ENCODE measurements at regions not wholly inside any gene's neighbourhood (a gene's known extent, or its start where the extent isn't known, plus 50 kb on each side); places are given as distances from the start of the nearest gene placed in this dataset.

GRCh38 chr16:60318486-60318885 lies 1584.4 kb upstream of the GOT2 start:
- H3K36me3 ChIP-seq, result no peaks in the 10 kb centered on the region
- H3K4me1 ChIP-seq, result no peaks in the 10 kb centered on the region
- in situ Hi-C loops (cut with MboI; ENCODE audit: low sequenced_read_pairs in 4 of 4) (no loop called here), intact Hi-C loops (cut with DNase I; ENCODE audit: low total_unique reads) (no loop called here)
- H3K4me3 ChIP-seq, result no peak overlapping the region
- DNase-seq (no peak), ATAC-seq (no peak)
- H3K27me3 ChIP-seq, result no peaks in the 10 kb centered on the region
- H3K27ac ChIP-seq, result no peak overlapping the region
- no peaks in the 10 kb centered on the region for H3K9me3 ChIP-seq
- TF ChIP-seq, protein P1, sequence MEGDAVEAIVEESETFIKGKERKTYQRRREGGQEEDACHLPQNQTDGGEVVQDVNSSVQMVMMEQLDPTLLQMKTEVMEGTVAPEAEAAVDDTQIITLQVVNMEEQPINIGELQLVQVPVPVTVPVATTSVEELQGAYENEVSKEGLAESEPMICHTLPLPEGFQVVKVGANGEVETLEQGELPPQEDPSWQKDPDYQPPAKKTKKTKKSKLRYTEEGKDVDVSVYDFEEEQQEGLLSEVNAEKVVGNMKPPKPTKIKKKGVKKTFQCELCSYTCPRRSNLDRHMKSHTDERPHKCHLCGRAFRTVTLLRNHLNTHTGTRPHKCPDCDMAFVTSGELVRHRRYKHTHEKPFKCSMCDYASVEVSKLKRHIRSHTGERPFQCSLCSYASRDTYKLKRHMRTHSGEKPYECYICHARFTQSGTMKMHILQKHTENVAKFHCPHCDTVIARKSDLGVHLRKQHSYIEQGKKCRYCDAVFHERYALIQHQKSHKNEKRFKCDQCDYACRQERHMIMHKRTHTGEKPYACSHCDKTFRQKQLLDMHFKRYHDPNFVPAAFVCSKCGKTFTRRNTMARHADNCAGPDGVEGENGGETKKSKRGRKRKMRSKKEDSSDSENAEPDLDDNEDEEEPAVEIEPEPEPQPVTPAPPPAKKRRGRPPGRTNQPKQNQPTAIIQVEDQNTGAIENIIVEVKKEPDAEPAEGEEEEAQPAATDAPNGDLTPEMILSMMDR (IDR thresholded peaks at IDR 0.05 in 4 of 5, conservative IDR thresholded peaks at IDR 0.05 in 1 of 5), result no peak
- no peak for TF ChIP-seq POLR2A (IDR thresholded peaks at IDR 0.05)

DNA sequence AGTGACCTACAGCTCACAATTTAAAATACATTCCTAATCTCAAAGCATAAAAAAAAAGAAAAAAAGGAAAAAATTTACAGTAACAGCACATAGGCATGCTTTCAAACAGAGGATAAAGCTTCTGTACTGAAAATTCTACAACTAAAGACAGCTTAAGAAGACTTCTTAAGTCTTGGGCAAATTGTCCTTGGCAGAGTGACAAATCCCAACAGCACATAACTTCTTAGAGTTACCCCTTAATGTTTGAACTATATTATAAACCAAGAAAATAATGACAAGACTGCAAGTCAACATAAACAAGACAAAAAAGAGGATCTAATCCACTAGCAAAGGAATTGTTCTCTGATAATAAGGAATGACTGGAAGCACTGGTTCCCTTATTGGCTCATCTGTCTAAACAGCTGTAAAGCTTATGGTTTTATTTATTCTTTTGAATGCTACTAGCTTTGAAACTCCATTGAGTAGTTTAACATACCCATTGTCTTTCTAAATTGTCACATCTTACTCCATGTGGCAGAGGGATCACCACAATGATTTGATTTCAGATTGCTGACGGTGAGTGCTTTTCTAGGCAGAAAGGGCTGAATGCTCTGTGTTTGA lies 1576.8 kb upstream of the GOT2 start:
- DNase-seq (no peak), ATAC-seq (no peak)
- intact Hi-C loops (cut with DNase I; ENCODE audit: low total_unique reads) (no loop called here), in situ Hi-C loops (cut with MboI; ENCODE audit: low sequenced_read_pairs in 4 of 4) (no loop called here)
- Histone ChIP-seq H3K9me3 (no peaks in the 10 kb centered on the region), H3K27ac (no peak overlapping the region), H3K36me3 (no peaks in the 10 kb centered on the region), H3K4me3 (no peak overlapping the region), H3K4me1 (no peaks in the 10 kb centered on the region), H3K27me3 (no peaks in the 10 kb centered on the region)
- no peak for TF ChIP-seq POLR2A (IDR thresholded peaks at IDR 0.05)

- H3K36me3 ChIP-seq, result no peaks in the 10 kb centered on the region
- DNase-seq (no peak), ATAC-seq (no peak)
- intact Hi-C loops (cut with DNase I; ENCODE audit: low total_unique reads) (no loop called here), in situ Hi-C loops (cut with MboI; ENCODE audit: low sequenced_read_pairs in 4 of 4) (no loop called here)
- H3K27ac ChIP-seq, result no peak overlapping the region
- H3K4me1 ChIP-seq, result no peaks in the 10 kb centered on the region
- no peak for TF ChIP-seq POLR2A (IDR thresholded peaks at IDR 0.05)
- TF ChIP-seq, protein P1 (IDR thresholded peaks at IDR 0.05 in 4 of 5, conservative IDR thresholded peaks at IDR 0.05 in 1 of 5), result no peak
- H3K9me3 ChIP-seq, result no peaks in the 10 kb centered on the region
- H3K27me3 ChIP-seq, result no peaks in the 10 kb centered on the region
- no peak overlapping the region for H3K4me3 ChIP-seq
Measured at GRCh38 chr16:60304720-60305119, 1570.6 kb upstream of the GOT2 start.

GRCh38 chr16:60304066-60304465 lies 1570.0 kb upstream of the GOT2 start:
- TF ChIP-seq, protein P1 (IDR thresholded peaks at IDR 0.05 in 4 of 5, conservative IDR thresholded peaks at IDR 0.05 in 1 of 5), result no peak
- TF ChIP-seq POLR2A (IDR thresholded peaks at IDR 0.05), result no peak
- Histone ChIP-seq H3K27me3 (no peaks in the 10 kb centered on the region), H3K27ac (no peak overlapping the region), H3K9me3 (no peaks in the 10 kb centered on the region), H3K36me3 (no peaks in the 10 kb centered on the region), H3K4me1 (no peaks in the 10 kb centered on the region), H3K4me3 (no peak overlapping the region)
- no peak for ATAC-seq
- intact Hi-C loops (cut with DNase I; ENCODE audit: low total_unique reads), result no loop called here
- in situ Hi-C loops (cut with MboI; ENCODE audit: low sequenced_read_pairs in 4 of 4), result no loop called here
- no peak for DNase-seq

DNA sequence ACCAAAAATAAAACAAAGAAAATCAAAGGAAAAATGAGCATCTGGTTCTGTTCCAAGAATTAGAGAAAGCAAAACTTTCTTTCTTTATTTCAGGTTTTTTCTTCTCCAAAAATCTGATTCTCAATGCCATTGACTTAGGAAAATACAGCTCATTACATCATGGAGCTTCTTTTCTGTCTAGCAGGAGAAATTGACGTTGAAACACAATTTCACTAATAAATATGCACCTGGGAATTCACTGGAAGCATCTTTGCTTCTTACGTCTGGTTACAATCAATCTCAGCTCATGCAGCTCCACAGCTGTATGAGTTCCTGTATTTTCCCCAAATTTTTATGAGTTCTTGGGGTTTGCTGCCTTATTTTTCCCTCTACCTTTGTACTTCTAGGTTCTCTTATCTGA lies 1568.6 kb upstream of the GOT2 start:
- DNase-seq (no peak), ATAC-seq (no peak)
- TF ChIP-seq, protein P1 (IDR thresholded peaks at IDR 0.05 in 4 of 5, conservative IDR thresholded peaks at IDR 0.05 in 1 of 5), result no peak
- TF ChIP-seq POLR2A (IDR thresholded peaks at IDR 0.05), result no peak
- Histone ChIP-seq H3K27me3 (no peaks in the 10 kb centered on the region), H3K4me3 (no peak overlapping the region), H3K27ac (no peak overlapping the region), H3K4me1 (no peaks in the 10 kb centered on the region), H3K36me3 (no peaks in the 10 kb centered on the region), H3K9me3 (no peaks in the 10 kb centered on the region)
- intact Hi-C loops (cut with DNase I; ENCODE audit: low total_unique reads) (no loop called here), in situ Hi-C loops (cut with MboI; ENCODE audit: low sequenced_read_pairs in 4 of 4) (no loop called here)
